CD4-positive, alpha-beta T cell treated with Interleukin-1 beta for 1 hour (primary cell): ENCODE measurements at regions not wholly inside any gene's neighbourhood (a gene's known extent, or its start where the extent isn't known, plus 50 kb on each side); places are given as distances from the start of the nearest gene placed in this dataset.
"Not testable (repeated sequence)": the region's sequence is repeated elsewhere in the genome, so short reads cannot be mapped to it uniquely, and the experiment has no call there.

ENCODE experiments used
- DNase-seq, 2 donors: peaks; one replicate each; pipeline ENCODE4 v3.0.0-alpha.2; 2020 to 2022

GRCh38 chr9:29939559-29939958 is 2366.3 kb upstream of the C9orf72 start:
- DNase-seq, result no peak

DNA sequence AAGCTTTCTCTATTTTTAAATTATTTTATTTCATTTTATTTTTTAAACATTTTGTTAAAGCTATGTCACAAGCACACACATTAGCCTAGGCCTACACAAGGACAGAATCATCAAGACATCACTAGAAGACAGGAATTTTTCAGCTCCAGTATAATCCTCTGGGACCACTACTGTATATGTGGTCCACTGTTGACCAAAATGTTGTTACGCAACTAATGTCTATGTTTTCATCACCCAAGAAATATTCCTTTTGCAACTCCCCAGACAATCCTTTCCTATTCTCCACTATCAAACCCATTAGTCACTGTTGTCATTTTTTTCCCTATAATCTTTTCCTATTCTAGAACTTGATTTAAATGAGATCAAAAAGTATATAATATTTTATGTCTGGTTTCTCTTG is 2371.7 kb upstream of the C9orf72 start:
- DNase-seq, result no peak

DNA sequence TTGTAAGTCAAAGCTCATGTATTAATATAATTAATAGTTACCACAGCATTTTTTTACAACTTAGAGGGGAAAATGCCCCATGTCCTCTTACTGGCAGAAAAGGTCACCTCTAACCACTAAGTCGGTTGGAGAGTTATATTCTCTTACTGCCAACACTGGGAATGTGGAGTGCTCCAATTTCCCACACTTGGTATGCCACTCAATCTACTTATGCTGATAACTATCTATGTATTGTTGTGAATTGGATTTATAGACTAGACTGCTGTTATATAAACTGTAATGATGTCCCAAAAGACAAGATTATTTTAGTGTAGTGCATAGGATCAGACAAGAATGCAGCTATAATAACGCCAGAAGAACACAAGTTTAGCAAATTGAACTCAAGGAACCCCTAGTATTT is 2385.2 kb upstream of the C9orf72 start:
- no peak for DNase-seq

DNA sequence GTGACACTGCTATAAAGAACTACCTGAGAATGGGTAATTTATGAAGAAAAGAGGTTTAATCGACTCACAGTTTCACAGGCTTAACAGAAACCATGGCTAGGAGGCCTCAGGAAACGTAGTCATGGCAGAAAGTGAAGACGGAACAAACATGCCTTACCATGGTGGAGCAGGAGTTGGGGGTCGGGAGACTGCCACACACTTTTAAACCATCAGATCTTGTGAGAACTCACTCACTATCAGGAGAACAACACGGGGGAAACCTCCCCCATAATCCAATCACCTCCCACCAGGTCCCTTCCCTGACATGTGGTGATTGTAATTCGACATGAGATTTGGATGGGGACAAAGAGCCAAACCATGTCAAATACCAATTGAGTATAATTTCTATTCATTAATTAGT is 2392.6 kb upstream of the C9orf72 start:
- no peak for DNase-seq

DNA sequence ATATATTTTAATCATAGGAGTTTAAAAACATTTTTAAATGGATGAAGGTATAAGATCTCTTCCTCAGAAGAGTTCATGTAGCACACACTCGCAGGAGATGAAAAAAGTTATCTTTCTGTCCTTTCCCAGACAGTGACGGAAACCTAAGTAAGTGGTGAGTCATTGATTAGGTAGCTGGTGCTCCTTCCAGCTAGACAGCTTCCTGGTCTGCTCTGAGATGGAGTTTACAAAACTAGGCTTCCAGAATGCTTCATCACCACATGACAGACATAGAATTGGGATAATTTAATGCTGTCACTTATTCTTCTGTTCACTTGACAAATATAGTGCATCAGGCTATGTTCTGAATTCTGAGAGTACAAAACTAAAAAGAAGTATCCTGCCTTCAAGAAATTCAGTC is 2393.0 kb upstream of the C9orf72 start:
- no peak for DNase-seq

DNA sequence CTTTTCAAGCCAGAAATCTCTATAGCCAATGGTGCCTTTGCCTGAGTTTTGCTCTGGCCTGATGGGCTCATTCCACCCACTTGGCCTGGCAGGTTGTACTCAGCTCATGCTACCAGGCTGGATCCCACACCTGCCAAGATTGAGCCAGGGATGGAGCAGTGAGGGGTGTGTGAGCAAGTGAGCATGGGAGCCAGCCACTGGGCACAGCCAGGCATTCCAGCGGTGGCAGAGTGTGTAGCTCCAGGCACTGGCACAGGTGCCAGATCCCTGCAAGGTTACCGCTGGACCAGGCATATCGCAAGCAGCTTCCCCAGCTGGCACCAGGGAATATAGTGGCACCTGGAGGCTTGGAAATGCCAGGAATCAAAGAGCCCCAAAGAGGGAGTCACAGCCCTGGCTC is 2395.6 kb upstream of the C9orf72 start:
- DNase-seq, result no peak

DNA sequence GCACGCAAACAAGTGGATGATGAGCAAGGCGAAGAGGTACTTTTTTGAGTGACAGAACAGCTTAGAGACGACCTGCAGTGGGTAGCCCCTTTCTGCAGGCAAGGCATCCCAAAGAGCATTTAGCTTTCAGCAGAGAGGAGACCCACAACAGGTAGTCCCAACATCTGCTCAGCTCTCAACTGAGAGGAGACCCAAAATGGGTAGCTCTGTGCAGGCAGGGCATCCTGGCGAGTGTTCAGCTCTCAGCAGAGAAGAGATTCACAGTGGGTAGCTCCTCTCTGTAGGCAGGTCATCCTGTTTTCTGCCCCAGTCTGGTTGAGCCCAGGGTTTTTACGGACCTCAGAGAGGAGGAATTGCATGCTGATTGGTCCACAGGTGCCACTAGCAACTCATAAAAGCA is 2396.1 kb upstream of the C9orf72 start:
- DNase-seq, result no peak

DNA sequence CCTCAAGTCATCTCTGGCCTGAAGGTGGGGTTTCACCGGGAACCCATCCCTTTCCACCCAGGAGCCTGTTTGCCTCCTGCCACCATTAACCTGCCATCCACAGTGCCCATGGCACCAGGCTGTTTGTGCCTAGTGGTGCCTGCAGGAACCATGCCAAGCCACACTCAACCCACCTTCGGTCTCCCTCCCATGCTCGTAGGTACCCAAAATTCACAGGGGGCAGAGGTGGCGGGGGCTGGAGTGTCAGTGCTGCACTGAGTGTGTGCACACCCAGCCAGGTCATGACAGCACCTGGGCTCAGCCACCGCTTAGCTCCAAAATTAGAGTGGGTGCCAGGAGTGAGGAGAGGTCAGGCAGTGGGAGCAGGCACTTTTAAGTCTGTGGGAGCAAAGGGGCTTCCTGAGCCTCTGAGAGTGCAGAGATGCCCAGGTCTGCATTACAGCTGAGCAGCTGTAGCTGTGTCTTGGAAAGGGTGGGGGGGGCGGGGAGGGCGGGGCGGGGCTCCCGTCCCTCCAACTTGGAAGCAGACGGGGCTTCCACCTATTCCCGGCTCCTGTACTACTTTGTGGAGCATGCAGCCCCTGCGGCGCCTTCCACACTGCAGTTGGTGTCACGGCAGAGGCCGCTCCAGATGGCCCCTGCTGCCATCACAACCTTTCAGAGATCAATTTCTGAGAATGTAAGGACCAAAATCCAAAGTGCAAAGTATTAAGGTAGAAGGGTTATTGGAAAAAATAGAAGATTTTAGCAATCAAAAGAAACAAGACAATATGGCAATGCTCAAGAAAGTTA is 2396.8 kb upstream of the C9orf72 start:
- DNase-seq, result no peak

DNA sequence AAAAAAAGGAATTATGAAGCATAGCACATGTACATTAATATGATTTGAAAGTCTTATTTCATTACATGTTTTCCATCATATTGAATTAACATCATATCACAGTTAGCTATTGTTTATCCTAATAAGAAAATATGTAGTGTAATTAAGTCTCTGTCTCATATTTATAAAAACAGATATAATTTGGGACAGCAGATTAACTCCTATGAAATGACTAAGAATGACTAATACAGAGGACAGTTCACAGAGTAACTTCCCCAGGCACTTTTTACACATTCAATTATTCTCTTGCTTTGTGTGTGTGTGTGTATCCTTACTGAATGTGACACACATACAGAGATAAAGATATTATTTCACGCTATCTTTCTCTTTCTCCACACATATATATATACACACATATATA is 2400.9 kb upstream of the C9orf72 start:
- no peak for DNase-seq

DNA sequence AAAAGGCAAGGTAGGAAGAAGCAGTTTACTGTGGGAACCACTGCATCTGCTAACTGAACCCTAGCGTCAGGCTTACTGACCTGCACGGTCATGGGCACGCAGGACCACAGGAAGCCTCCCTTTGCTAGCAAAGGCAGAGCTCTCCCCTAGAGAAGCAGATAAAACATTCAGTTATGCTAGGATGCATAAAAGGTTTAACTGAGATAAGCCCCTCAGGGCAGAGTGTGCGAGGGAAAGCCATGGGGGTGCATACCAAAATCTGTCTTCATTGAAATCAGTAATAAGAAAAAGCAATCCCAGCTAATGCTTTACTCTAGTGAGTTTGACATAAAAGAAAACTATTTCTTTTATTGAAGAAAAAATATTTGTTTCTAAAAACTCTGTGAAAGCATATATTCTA is 2403.7 kb upstream of the C9orf72 start:
- no peak for DNase-seq

DNA sequence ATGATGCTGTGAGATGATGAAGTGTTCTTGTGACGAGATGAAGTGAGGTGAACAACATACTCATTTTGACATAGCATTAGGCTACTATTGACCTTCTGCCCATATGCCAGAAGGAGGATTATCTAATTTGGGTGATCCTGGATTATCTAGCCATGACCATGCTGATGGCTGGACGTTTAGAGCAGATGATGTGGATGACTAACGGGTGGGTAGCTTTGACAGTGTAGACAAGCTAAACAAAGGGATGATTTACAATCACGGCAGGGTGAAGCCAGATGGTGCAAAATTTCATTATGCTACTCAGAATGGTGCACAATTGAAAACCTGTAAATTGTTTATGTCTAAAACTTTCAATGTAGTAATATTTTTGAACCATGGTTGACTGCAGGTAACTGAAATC is 2403.4 kb upstream of the ACO1 start:
- DNase-seq, result no peak

DNA sequence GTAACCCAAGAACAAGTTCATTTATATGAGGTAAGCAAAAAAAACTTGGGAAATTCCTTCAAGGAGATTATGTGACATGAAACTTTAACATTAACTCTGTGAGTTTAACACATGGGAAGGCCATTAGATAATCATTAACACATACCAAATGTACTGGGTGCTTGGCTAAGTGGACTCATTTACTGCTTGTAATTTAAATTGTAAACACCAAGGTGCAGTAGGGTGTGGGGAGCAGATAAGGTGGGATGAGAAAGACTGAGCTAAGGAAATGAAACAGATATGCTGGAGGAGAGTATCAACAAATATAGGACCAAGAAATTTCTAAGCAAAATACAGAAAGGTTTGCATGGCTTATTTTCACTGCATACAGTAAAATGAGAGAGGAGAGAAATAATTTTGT is 2384.8 kb upstream of the ACO1 start:
- DNase-seq, result no peak

GRCh38 chr9:30010691-30011090 is 2373.8 kb upstream of the ACO1 start:
- no peak for DNase-seq

GRCh38 chr9:30012622-30013021 is 2371.8 kb upstream of the ACO1 start:
- DNase-seq, result no peak

GRCh38 chr9:30015073-30015472 is 2369.4 kb upstream of the ACO1 start:
- DNase-seq, result no peak

GRCh38 chr9:30020161-30020560 is 2364.3 kb upstream of the ACO1 start:
- no peak for DNase-seq

- DNase-seq, result no peak
These were observed 2348.7 kb upstream of the ACO1 start for GRCh38 chr9:30035761-30036160.

DNA sequence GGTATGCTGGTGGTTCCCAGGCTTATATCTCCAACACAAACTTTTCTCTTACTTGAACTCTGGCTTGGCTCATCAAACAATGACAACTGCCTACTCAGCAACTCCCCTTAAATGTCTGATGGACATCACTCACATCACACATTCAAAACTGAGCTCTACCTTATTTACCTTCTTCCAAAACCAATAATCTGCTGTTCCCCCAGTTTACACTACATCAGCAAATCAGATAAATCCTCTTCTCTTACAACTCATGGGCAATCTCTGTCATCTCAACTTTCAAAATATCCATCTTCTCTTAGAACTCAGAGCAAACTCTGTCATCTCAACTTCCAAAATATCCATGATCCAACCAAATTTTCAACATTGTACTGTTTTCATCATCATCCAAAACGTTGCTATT is 2347.9 kb upstream of the ACO1 start:
- no peak for DNase-seq

DNA sequence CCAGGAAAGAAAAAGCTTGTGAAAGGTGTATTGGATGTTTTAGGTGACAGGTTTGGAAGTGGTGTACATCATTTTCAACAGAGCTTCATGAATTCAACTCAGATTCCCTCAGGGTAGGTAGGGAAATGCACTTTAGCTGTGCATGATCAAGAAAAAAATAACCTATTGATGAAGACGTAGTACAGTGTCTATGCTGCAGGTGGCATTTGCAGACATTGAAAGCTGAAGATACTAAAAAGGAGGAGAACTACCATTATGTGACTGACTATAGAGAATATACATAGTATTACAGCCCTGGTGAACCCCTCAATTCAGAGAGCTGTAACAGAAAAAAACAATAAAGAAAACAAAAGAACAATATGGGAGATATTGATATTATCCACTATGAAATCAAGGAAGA is 2344.7 kb upstream of the ACO1 start:
- DNase-seq, result no peak

- DNase-seq, result no peak
These were observed 2336.0 kb upstream of the ACO1 start for GRCh38 chr9:30048396-30048795.

- no peak for DNase-seq
These were observed 2326.0 kb upstream of the ACO1 start for GRCh38 chr9:30058463-30058862.

DNA sequence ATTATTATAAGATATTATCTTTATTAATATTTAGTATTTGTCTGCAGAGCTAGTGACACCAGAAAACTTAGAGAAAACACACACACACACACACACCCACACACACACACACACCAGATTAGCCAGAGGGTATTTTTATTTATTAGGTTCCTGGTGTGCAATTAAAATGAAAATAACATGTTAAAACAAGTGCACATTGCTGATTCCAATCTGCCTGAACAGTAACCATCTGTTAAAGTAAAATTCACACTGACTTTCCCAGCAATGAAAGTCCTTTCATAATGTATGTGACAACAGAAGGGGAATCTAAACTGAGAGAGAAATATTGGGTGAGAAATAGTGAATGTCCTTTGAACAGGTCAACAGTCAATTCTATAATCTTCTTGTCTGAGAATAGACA is 2323.5 kb upstream of the ACO1 start:
- DNase-seq, result no peak

DNA sequence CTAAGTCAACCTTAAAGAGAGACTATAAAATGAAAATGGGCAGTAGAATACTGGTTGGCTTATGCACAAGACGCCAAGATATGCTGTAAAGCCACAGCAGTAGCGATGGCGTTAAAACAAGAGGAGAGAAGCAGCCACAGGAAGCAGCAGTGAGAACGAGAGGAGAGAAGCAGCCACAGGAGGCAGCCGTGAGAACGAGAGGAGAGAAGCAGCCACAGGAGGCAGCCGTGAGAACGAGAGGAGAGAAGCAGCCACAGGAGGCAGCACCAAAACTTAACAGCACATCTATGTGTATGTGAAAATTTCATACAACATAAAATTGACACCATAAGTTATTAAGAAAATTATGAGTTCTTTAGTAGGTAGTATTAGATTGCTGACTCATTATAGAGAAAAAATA is 2318.6 kb upstream of the ACO1 start:
- no peak for DNase-seq

DNA sequence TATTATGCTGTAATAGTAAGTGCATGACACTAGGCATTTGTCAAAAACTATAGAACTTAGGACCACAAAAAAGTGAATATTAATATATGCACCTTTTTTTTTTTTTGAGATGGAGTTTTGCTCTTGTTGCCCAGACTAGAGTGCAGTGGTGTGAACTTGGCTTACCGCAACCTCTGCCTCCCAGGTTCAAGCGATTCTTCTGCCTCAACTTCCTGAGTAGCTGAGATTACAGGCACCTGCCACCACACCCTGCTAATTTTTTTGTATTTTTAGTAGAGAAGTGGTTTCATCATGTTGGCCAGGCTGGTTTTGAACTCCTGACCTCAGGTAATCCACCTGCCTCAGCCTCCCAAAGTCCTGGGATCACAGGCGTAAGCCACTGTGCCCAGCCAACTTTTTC is 2315.2 kb upstream of the ACO1 start:
- DNase-seq, result not testable (repeated sequence)

GRCh38 chr9:30075022-30075421 is 2309.4 kb upstream of the ACO1 start:
- DNase-seq, result no peak
